ENCODE measurements at regions not wholly inside any gene's neighbourhood (a gene's known extent, or its start where the extent isn't known, plus 50 kb on each side); places are given as distances from the start of the nearest gene placed in this dataset.

GRCh38 chr9:120242116-120242811, 337.7 kb downstream of the CDK5RAP2 start:
- Histone ChIP-seq H3K36me3 (ENCODE audit: control insufficient read depth in 1 of 2, insufficient read depth in 2 of 2, low read length in 2 of 2) (no peaks in the 10 kb centered on the region), H3K9me2 (ENCODE audit: insufficient read depth) (no peaks in the 10 kb centered on the region), H2AFZ (ENCODE audit: low read depth, low read length, poor library complexity, severe bottlenecking) (no peak overlapping the region), H3K4me1 (ENCODE audit: control insufficient read depth in 1 of 2, insufficient read depth in 2 of 2, low read length in 2 of 2) (no peaks in the 10 kb centered on the region), H3K4me3 (replicated peaks in 1 of 2; ENCODE audit: low read depth in 1 of 2, low read length in 2 of 2) (no peak overlapping the region), H3K4me2 (ENCODE audit: low read length) (no peak overlapping the region), H3K27me3 (ENCODE audit: insufficient read depth, low read length) (peaks cover 5% of the 10 kb centered on the region; the same call in 1 of the 2 replicates), H3K9ac (ENCODE audit: low read length) (no peak overlapping the region), H3K27ac (ENCODE audit: low read depth, low read length) (no peak overlapping the region), H4K20me1 (ENCODE audit: insufficient read depth) (no peaks in the 10 kb centered on the region), H3K9me3 (ENCODE audit: control insufficient read depth in 1 of 2, insufficient read depth in 1 of 2, low read depth in 1 of 2, low read length in 2 of 2) (no peaks in the 10 kb centered on the region), H3K79me2 (ENCODE audit: insufficient read depth, low read length) (no peaks in the 10 kb centered on the region)
- no peak for ATAC-seq
- intact Hi-C loops (cut with micrococcal nuclease), result no loop called here
- ChIA-PET POLR2A (no interaction called here), CTCF (no interaction called here), RAD21 (ENCODE audit: low non-redundant PET in 1 of 2, low total read pairs in 2 of 2, uncharacterized antibody in 2 of 2, unreplicated experiment in 2 of 2) (no interaction called here)
- DNase-seq (ENCODE audit: low read depth, low spot score), result no peak
- TF ChIP-seq, protein P1, sequence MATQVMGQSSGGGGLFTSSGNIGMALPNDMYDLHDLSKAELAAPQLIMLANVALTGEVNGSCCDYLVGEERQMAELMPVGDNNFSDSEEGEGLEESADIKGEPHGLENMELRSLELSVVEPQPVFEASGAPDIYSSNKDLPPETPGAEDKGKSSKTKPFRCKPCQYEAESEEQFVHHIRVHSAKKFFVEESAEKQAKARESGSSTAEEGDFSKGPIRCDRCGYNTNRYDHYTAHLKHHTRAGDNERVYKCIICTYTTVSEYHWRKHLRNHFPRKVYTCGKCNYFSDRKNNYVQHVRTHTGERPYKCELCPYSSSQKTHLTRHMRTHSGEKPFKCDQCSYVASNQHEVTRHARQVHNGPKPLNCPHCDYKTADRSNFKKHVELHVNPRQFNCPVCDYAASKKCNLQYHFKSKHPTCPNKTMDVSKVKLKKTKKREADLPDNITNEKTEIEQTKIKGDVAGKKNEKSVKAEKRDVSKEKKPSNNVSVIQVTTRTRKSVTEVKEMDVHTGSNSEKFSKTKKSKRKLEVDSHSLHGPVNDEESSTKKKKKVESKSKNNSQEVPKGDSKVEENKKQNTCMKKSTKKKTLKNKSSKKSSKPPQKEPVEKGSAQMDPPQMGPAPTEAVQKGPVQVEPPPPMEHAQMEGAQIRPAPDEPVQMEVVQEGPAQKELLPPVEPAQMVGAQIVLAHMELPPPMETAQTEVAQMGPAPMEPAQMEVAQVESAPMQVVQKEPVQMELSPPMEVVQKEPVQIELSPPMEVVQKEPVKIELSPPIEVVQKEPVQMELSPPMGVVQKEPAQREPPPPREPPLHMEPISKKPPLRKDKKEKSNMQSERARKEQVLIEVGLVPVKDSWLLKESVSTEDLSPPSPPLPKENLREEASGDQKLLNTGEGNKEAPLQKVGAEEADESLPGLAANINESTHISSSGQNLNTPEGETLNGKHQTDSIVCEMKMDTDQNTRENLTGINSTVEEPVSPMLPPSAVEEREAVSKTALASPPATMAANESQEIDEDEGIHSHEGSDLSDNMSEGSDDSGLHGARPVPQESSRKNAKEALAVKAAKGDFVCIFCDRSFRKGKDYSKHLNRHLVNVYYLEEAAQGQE (IDR thresholded peaks at IDR 0.05; ENCODE audit: low read depth), result no peak
- TF ChIP-seq EZH2 (IDR thresholded peaks at IDR 0.05), result no peak
- TF ChIP-seq CBX3 (IDR thresholded peaks at IDR 0.05; ENCODE audit: low read depth), result no peak
- TF ChIP-seq CTCF (IDR thresholded peaks at IDR 0.05 in 2 of 3, conservative IDR thresholded peaks at IDR 0.05 in 1 of 3; ENCODE audit: borderline replicate concordance in 1 of 3, insufficient read depth in 1 of 3, low read depth in 2 of 3, low read length in 2 of 3), result no peak
- no peak for TF ChIP-seq ZFX (IDR thresholded peaks at IDR 0.05)
- TF ChIP-seq ZBTB33 (IDR thresholded peaks at IDR 0.05; ENCODE audit: extremely low read depth, insufficient replicate concordance, low read length), result no peak
- TF ChIP-seq TCF7L2 (IDR thresholded peaks at IDR 0.05; ENCODE audit: borderline replicate concordance, extremely low read depth, insufficient read depth, insufficient read length), result no peak
- TF ChIP-seq JUND (IDR thresholded peaks at IDR 0.05), result no peak
- TF ChIP-seq SP1 (IDR thresholded peaks at IDR 0.05; ENCODE audit: low read depth), result no peak
- TF ChIP-seq EGR1 (IDR thresholded peaks at IDR 0.05; ENCODE audit: low read depth), result no peak
- BruUV-seq (replicated peaks), result no TSS peak

All from HCT116 (cell line).